IMR-90 (cell line): ENCODE measurements at regions not wholly inside any gene's neighbourhood (a gene's known extent, or its start where the extent isn't known, plus 50 kb on each side); places are given as distances from the start of the nearest gene placed in this dataset.

ENCODE experiments used
- ATAC-seq: fragments of 200-7000 bp; cut with Tn5 transposase; 2 replicates; pipeline ENCODE4 v1.9.1; 2020; ENCODE audit warnings: low read depth, mild to moderate bottlenecking, moderate library complexity
- BruUV-seq: library from RNA; stranded (reverse); fragments of 400-500 nt; replicated peaks from 2 replicates; lab custom pipeline; 2021; lab: Mats Ljungman, UMichigan
- CTCF ChIA-PET: fragments of 300-600 bp; formaldehyde crosslinking; extraction: SDS; loops from one replicate; lab custom pipeline; 2021; ENCODE audit warnings: antibody characterized with exemption; lab: Yijun Ruan, JAX
- POLR2A ChIA-PET: fragments of 300-600 bp; sonication (Branson Sonifier 250); formaldehyde crosslinking; loops from one replicate; lab custom pipeline; 2022; ENCODE audit warnings: antibody characterized with exemption; ENCODE audit not compliant: unreplicated experiment; lab: Charles Lee
- DNase-seq: peaks from one replicate; pipeline ENCODE4 v3.0.0; 2013
- H2AFZ ChIP-seq: replicated peaks from 2 replicates; pipeline ENCODE3; 2013; ENCODE audit warnings: low read length, mild to moderate bottlenecking; ENCODE audit not compliant: poor library complexity
- H2AK5ac ChIP-seq: 2 replicates; pipeline ENCODE4 v1.6.1; 2013; ENCODE audit warnings: low read depth, low read length, inconsistent platforms
- H2AK9ac ChIP-seq: replicated peaks from 2 replicates; pipeline ENCODE3; 2013; ENCODE audit warnings: mild to moderate bottlenecking, low read depth, low read length, moderate library complexity; ENCODE audit not compliant: poor library complexity
- H2BK120ac ChIP-seq: 2 replicates; pipeline ENCODE4 v1.6.1; 2013; ENCODE audit warnings: low read depth, low read length, inconsistent platforms
- H2BK15ac ChIP-seq: 3 replicates; pipeline ENCODE4 v1.6.1; 2013; ENCODE audit warnings: low read depth, low read length, inconsistent platforms
- H2BK20ac ChIP-seq: 2 replicates; pipeline ENCODE4 v1.6.1; 2013; ENCODE audit warnings: low read depth, mild to moderate bottlenecking, inconsistent platforms, low read length, moderate library complexity
- H2BK5ac ChIP-seq: 2 replicates; pipeline ENCODE4 v1.6.1; 2013; ENCODE audit warnings: mild to moderate bottlenecking, low read depth, low read length, inconsistent platforms; ENCODE audit not compliant: poor library complexity, severe bottlenecking
- H3K14ac ChIP-seq: replicated peaks from 2 replicates; pipeline ENCODE4 v1.6.1; 2013; ENCODE audit warnings: low read depth, low read length, inconsistent platforms
- H3K18ac ChIP-seq: 2 replicates; pipeline ENCODE4 v1.6.1; 2013; ENCODE audit warnings: low read depth, low read length, control low read depth
- H3K23ac ChIP-seq: 2 replicates; pipeline ENCODE4 v1.6.1; 2013; ENCODE audit warnings: low read depth, low read length, inconsistent platforms
- H3K27ac ChIP-seq: 2 replicates; pipeline ENCODE4 v1.5.1; 2013; ENCODE audit warnings: mild to moderate bottlenecking, control low read depth, low read length; ENCODE audit not compliant: insufficient read depth
- H3K27me3 ChIP-seq: 2 replicates; pipeline ENCODE4 v1.6.1; 2013; ENCODE audit warnings: low read length; ENCODE audit not compliant: control insufficient read depth, insufficient read depth
- H3K36me3 ChIP-seq: 2 replicates; pipeline ENCODE4 v1.6.1; 2013; ENCODE audit warnings: low read length, mixed read lengths; ENCODE audit not compliant: control insufficient read depth, insufficient read depth
- H3K4ac ChIP-seq: 2 replicates; pipeline ENCODE4 v1.6.1; 2013; ENCODE audit warnings: low read depth, low read length, inconsistent platforms
- H3K4me1 ChIP-seq: 2 replicates; pipeline ENCODE4 v1.6.1; 2013; ENCODE audit warnings: low read length, mixed read lengths; ENCODE audit not compliant: control insufficient read depth, insufficient read depth
- H3K4me2 ChIP-seq: 2 replicates; pipeline ENCODE4 v1.6.1; 2013; ENCODE audit warnings: low read depth, mild to moderate bottlenecking, control low read depth, low read length, moderate library complexity
- H3K4me3 ChIP-seq: 2 replicates; pipeline ENCODE4 v1.5.1; 2013; ENCODE audit warnings: low read depth, mild to moderate bottlenecking, control low read depth, low read length, moderate library complexity; ENCODE audit not compliant: insufficient read depth
- H3K56ac ChIP-seq: 2 replicates; pipeline ENCODE4 v1.6.1; 2013; ENCODE audit warnings: low read length, inconsistent platforms; ENCODE audit not compliant: insufficient read depth; ENCODE audit errors: extremely low read depth
- H3K79me1 ChIP-seq, 2 experiments: 2 replicates each; pipeline ENCODE4 v1.6.1; 2013; ENCODE audit warnings: low read length in 2 of 2, inconsistent platforms in 1 of 2, low read depth in 1 of 2
- H3K9ac ChIP-seq: 2 replicates; pipeline ENCODE4 v1.6.1; 2013; ENCODE audit warnings: low read depth, low read length, control low read depth
- H3K9me1 ChIP-seq: 2 replicates; pipeline ENCODE4 v1.6.1; 2013; ENCODE audit warnings: low read length, inconsistent platforms; ENCODE audit not compliant: insufficient read depth
- H3K9me3 ChIP-seq: 2 replicates; pipeline ENCODE4 v1.6.1; 2013; ENCODE audit warnings: low read length; ENCODE audit not compliant: control insufficient read depth, insufficient read depth
- H4K20me1 ChIP-seq: 2 replicates; pipeline ENCODE4 v1.6.1; 2013; ENCODE audit warnings: low read length, inconsistent platforms; ENCODE audit not compliant: insufficient read depth
- H4K5ac ChIP-seq: 2 replicates; pipeline ENCODE4 v1.6.1; 2013; ENCODE audit warnings: mild to moderate bottlenecking, low read depth, low read length, control low read depth
- H4K8ac ChIP-seq, 2 experiments: 2 replicates each; pipeline ENCODE4 v1.6.1; 2013; ENCODE audit warnings: low read depth in 2 of 2, low read length in 2 of 2, control low read depth in 1 of 2, inconsistent platforms in 1 of 2
- H4K91ac ChIP-seq: 2 replicates; pipeline ENCODE4 v1.6.1; 2013; ENCODE audit warnings: low read depth, low read length, inconsistent platforms; ENCODE audit not compliant: insufficient read depth
- BHLHE40 ChIP-seq: fragments of 150-350 bp; IDR thresholded peaks from 2 replicates; pipeline ENCODE4 v1.6.1; 2016; ENCODE audit warnings: mild to moderate bottlenecking, low read depth, low read length
- CEBPB ChIP-seq: IDR thresholded peaks from 2 replicates; pipeline ENCODE4 v1.6.1; 2012; ENCODE audit warnings: low read depth, low read length, improper control_type of control experiment
- CHD1 ChIP-seq: IDR thresholded peaks from 2 replicates; pipeline ENCODE4 v1.6.1; 2012; ENCODE audit warnings: low read depth, low read length, improper control_type of control experiment
- FOS ChIP-seq: fragments of 150-350 bp; IDR thresholded peaks from 2 replicates; pipeline ENCODE4 v1.6.1; 2016; ENCODE audit warnings: low read depth, low read length
- MAFK ChIP-seq: IDR thresholded peaks from 2 replicates; pipeline ENCODE4 v1.6.1; 2012; ENCODE audit warnings: low read depth, low read length, improper control_type of control experiment
- MAZ ChIP-seq: IDR thresholded peaks from 2 replicates; pipeline ENCODE4 v1.6.1; 2012; ENCODE audit warnings: low read depth, mild to moderate bottlenecking, low read length, improper control_type of control experiment, moderate library complexity, borderline replicate concordance
- MXI1 ChIP-seq: IDR thresholded peaks from 2 replicates; pipeline ENCODE4 v1.6.1; 2012; ENCODE audit warnings: low read depth, mild to moderate bottlenecking, low read length, moderate library complexity, borderline replicate concordance
- NFE2L2 ChIP-seq: fragments of 150-350 bp; IDR thresholded peaks from 2 replicates; pipeline ENCODE4 v1.6.1; 2016; ENCODE audit warnings: low read depth, mild to moderate bottlenecking, low read length
- POLR2A ChIP-seq: IDR thresholded peaks from 2 replicates; pipeline ENCODE4 v1.6.1; 2012; ENCODE audit warnings: mild to moderate bottlenecking, low read depth, low read length
- RAD21 ChIP-seq: IDR thresholded peaks from 2 replicates; pipeline ENCODE4 v1.6.1; 2012; ENCODE audit warnings: low read length, improper control_type of control experiment
- RCOR1 ChIP-seq: IDR thresholded peaks from 2 replicates; pipeline ENCODE4 v1.6.1; 2012; ENCODE audit warnings: mild to moderate bottlenecking, low read length, improper control_type of control experiment; ENCODE audit not compliant: insufficient replicate concordance
- RFX5 ChIP-seq: IDR thresholded peaks from 2 replicates; pipeline ENCODE4 v1.8.0; 2012; ENCODE audit warnings: low read depth, mild to moderate bottlenecking, low read length, moderate library complexity
- SMC3 ChIP-seq: fragments of 150-350 bp; IDR thresholded peaks from 2 replicates; pipeline ENCODE4 v1.6.1; 2016; ENCODE audit warnings: low read depth, mild to moderate bottlenecking, antibody characterized with exemption, low read length, moderate library complexity
- WGBS, 2 experiments: methylation state at CpG; one replicate each; pipeline versions ENCODE4 v1.1.5 to v1.1.7; 2013; ENCODE audit warnings: missing lambda C conversion rate in 2 of 2; ENCODE audit not compliant: insufficient read length in 1 of 2; ENCODE audit errors: extremely low coverage in 2 of 2; 5-methylcytosine and 5-hydroxymethylcytosine counted together
- dilution Hi-C: fragments of 300-500 bp; cut with HindIII; formaldehyde crosslinking; loops from one replicate; pipeline ENCODE4 v1.14.3; 2018; ENCODE audit warnings: low sequenced_read_pairs; ENCODE audit not compliant: unreplicated experiment
- in situ Hi-C: fragments of 300-500 bp; cut with MboI; formaldehyde crosslinking; loops from 3 replicates; pipeline ENCODE4 v1.14.3; 2019; ENCODE audit warnings: low sequenced_read_pairs, inconsistent platforms, mixed read lengths
- intact Hi-C: fragments of 100-400 bp; cut with micrococcal nuclease; formaldehyde crosslinking; loops from 2 replicates; pipeline ENCODE4 v1.10.0; 2022
- TF ChIP-seq, protein P1 (sequence below): conservative IDR thresholded peaks from 2 replicates; pipeline ENCODE4 v1.5.1; 2012; ENCODE audit warnings: mild to moderate bottlenecking, low read depth, low read length, improper control_type of control experiment
- TF ChIP-seq, protein P2 (sequence below): fragments of 150-350 bp; IDR thresholded peaks from 2 replicates; pipeline ENCODE4 v1.6.1; 2017; ENCODE audit warnings: mild to moderate bottlenecking, antibody characterized with exemption, low read length, low read depth
- TF ChIP-seq, protein P3 (sequence below): fragments of 150-350 bp; IDR thresholded peaks from 2 replicates; pipeline ENCODE4 v1.6.1; 2016; ENCODE audit warnings: low read depth, mild to moderate bottlenecking, low read length, moderate library complexity, borderline replicate concordance

DNA sequence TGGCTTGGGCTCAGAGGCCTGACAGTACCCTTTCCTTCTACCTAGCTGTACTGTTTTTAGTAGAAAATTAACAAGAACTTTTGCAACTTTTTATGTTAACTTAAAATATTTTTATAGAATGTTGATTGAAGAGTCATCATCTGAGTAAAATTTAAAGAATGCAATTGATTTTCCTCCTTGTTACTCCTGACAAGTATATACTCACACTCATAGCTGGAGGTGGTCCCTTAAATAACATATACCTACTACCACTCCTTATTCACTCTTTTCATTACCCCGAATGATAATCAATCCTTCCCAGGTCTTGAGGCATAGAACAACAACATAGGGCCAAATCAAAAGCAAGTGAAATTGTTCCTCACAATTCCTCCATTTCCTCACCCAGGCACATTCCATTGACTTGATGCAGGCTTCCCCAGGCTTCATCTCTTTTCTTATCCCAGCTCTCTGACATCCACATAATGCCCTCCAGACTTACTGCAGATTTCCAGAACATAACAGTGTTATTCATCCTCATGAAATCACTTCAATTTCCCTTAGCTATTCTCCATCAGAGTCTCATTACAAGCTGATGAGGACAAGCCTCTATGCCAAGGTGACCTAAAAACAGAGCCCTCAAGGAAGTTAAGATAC is 73.2 kb upstream of the ANXA10 start:
- no peak overlapping the region for H2BK20ac ChIP-seq
- no peak overlapping the region for H3K4ac ChIP-seq
- no peak overlapping the region for H2AK5ac ChIP-seq
- H3K14ac ChIP-seq: no peak overlapping the region
- no peaks in the 10 kb centered on the region for H3K9me1 ChIP-seq
- TF ChIP-seq MAZ (no peak), FOS (no peak), MAFK (no peak), RCOR1 (no peak), MXI1 (no peak), NFE2L2 (no peak), POLR2A (no peak), BHLHE40 (no peak), CEBPB (no peak), CHD1 (no peak), RFX5 (no peak), SMC3 (no peak), RAD21 (no peak)
- TF ChIP-seq, protein P1, sequence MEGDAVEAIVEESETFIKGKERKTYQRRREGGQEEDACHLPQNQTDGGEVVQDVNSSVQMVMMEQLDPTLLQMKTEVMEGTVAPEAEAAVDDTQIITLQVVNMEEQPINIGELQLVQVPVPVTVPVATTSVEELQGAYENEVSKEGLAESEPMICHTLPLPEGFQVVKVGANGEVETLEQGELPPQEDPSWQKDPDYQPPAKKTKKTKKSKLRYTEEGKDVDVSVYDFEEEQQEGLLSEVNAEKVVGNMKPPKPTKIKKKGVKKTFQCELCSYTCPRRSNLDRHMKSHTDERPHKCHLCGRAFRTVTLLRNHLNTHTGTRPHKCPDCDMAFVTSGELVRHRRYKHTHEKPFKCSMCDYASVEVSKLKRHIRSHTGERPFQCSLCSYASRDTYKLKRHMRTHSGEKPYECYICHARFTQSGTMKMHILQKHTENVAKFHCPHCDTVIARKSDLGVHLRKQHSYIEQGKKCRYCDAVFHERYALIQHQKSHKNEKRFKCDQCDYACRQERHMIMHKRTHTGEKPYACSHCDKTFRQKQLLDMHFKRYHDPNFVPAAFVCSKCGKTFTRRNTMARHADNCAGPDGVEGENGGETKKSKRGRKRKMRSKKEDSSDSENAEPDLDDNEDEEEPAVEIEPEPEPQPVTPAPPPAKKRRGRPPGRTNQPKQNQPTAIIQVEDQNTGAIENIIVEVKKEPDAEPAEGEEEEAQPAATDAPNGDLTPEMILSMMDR: no peak
- TF ChIP-seq, protein P2, sequence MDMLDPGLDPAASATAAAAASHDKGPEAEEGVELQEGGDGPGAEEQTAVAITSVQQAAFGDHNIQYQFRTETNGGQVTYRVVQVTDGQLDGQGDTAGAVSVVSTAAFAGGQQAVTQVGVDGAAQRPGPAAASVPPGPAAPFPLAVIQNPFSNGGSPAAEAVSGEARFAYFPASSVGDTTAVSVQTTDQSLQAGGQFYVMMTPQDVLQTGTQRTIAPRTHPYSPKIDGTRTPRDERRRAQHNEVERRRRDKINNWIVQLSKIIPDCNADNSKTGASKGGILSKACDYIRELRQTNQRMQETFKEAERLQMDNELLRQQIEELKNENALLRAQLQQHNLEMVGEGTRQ: no peak
- TF ChIP-seq, protein P3, sequence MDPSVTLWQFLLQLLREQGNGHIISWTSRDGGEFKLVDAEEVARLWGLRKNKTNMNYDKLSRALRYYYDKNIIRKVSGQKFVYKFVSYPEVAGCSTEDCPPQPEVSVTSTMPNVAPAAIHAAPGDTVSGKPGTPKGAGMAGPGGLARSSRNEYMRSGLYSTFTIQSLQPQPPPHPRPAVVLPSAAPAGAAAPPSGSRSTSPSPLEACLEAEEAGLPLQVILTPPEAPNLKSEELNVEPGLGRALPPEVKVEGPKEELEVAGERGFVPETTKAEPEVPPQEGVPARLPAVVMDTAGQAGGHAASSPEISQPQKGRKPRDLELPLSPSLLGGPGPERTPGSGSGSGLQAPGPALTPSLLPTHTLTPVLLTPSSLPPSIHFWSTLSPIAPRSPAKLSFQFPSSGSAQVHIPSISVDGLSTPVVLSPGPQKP: no peak
- no peak overlapping the region for H3K56ac ChIP-seq
- H2BK120ac ChIP-seq: no peak overlapping the region
- H3K4me2 ChIP-seq: no peak overlapping the region
- BruUV-seq: no TSS peak
- no peak overlapping the region for H3K4me3 ChIP-seq
- H3K36me3 ChIP-seq: no peaks in the 10 kb centered on the region
- no peaks in the 10 kb centered on the region for H3K27me3 ChIP-seq
- H4K8ac ChIP-seq: no peak overlapping the region
- H2BK5ac ChIP-seq: no peak overlapping the region
- no peak overlapping the region for H3K23ac ChIP-seq
- no peaks in the 10 kb centered on the region for H3K79me1 ChIP-seq
- ATAC-seq: peak; percentile 69
- peak; percentile 61 for DNase-seq
- no peak overlapping the region for H4K5ac ChIP-seq
- H3K27ac ChIP-seq: no peak overlapping the region
- H2AK9ac ChIP-seq: no peak overlapping the region
- H2BK15ac ChIP-seq: no peak overlapping the region
- 50% methylated on average over 1 of the region's 1 CpG; no CpG with 5 or more reads in 1 of the 2 experiments for WGBS, 2 experiments
- in situ Hi-C loops: no loop called here
- POLR2A ChIA-PET: no interaction called here
- H2AFZ ChIP-seq: no peak overlapping the region
- CTCF ChIA-PET: no interaction called here
- no peak overlapping the region for H3K9ac ChIP-seq
- dilution Hi-C loops: no loop called here
- H3K9me3 ChIP-seq: no peaks in the 10 kb centered on the region
- H4K91ac ChIP-seq: no peak overlapping the region
- H4K20me1 ChIP-seq: no peaks in the 10 kb centered on the region
- no peak overlapping the region for H3K18ac ChIP-seq
- no peaks in the 10 kb centered on the region for H3K4me1 ChIP-seq
- intact Hi-C loops: no loop called here
